CD1c-positive myeloid dendritic cell (primary cell): ENCODE measurements at regions not wholly inside any gene's neighbourhood (a gene's known extent, or its start where the extent isn't known, plus 50 kb on each side); places are given as distances from the start of the nearest gene placed in this dataset.

Experiments used
- DNase-seq: peaks from one replicate; pipeline ENCODE4 v3.0.0-alpha.2; 2016; ENCODE audit errors: extremely low spot score

DNA sequence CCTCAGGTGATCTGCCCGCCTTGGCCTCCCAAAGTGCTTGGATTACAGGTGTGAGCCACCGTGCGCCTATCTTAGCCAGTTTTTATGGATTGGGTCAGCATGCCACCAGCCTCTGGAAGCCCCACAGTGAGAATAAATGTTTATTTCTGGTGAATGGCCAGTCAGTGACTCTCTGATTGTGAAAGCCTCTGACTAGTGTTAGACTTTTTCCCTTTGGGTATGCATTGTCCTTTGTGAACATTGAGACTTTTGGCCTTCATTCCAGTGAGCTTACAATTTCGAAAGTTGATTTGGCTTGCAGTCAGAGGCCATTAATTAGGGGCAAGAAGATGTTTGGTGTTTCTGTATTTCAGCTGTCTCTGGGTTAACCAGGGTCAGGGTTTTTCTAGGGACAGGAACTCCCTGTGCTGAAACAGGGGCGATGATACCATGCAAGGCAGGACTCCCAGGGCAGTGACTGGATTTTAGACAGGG lies 274.5 kb upstream of the C2CD4B start:
- DNase-seq: no peak

DNA sequence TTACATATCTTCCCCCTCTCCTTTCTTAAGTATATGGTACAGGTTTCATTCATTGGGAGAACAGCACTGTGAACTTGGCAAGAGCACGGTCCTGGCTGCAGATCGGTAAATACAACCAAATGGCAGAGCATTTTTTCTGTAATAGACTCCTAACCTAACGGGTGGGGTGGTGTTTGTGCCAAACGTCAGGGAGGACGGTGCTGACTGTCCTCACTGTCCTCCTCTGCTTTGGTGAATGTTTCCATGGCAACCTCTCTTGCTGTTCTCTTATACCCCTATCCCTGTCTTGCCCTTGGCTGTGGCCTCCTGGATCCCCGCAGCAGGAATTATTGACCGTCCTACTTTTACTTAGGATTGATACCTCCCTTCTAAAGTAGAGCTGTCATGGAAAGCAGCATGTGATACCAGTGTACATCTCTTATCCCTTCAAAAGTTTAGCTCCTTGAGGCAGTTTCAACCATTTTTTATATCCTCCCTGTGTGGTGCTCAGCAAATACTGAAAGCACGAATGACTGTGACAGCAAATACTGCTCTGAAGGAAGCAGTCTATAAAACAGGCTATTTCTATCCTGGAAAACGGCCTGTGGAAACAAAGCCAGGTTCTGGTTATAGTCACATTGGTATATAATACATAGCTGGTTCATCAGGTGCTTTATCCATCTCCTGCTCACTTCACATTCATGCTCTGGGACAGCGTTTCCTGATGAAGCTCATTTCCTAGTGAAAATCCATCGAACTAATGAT lies 275.4 kb upstream of the C2CD4B start:
- no peak for DNase-seq

DNA sequence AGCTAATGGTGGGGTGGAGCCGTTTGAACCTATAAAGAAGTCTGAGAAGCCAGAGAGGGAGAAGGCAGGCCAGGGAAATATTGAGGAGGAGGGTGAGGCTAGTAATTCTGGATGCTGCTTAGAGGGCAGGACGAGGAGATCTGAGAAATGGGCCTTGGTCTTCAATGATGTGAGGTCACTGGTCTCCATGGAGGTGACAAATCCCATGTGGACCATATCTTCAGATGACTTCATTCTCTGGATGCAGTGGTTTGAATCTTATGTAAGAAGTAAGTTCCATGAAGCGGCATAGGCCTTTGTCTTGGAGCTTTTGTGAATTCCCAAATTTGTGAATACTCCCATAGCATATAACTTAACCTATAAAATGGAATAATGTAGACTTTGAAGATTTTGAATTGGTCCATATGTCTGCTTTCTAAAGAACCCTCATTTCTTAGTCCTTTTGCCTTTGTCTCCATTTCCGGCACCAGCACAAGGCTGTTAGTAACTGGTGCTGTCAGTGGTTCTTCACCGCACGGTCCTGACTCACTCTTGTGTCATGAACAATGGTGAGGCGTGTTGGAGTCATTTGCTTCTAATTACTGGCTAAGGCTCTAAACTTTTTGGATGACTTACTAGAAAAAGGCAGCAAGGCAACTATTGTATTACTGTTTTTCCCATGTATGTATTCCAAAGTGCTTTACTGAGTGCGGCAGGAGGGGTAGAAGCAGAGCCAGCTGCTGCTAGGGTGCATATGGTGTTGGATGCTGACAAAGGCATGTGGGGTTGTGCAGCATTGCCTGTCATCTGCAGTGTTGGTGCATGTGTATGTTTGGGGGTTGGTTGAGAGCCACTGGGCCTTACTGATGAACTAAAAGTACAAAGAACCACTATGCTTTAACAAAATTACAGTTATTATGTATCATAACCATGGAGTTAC lies 279.3 kb upstream of the C2CD4B start:
- no peak for DNase-seq

DNA sequence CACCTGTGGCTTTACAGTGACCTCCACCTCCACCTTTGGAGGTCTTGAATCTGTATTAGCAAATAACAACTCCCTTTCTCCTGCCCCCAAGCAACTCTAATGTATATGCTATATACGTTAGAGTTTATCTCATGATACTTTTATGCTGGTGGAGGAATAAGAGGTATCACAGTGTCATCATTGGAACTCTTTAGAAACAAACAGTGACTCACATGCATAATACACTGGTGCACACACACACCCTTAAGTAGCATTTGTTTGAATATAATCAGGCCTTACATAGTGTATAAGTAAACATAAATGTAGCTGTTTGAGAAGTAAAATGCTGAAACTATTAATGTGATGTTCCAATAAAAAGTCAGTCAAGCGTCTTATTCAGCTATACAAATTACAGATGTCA lies 280.2 kb upstream of the C2CD4B start:
- DNase-seq: no peak

DNA sequence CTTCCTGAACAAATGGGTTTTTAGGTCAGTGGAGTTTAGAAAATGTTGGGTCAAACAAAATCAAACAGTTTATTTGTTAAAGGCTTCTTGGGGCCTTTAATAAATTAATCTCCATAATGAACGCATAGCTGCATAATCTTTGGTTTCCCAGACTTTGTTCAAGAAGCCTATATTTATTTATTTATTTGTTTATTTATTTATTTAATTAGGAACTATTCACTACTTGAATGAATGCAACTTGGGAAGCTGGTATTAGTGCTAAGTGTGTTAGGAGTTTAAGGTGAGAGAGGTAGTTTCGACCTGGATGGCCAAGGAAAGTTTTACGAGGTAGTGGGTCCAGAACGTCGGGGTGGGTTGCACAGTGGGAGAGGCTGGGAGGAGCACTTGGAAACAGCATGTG lies 281.9 kb upstream of the C2CD4B start:
- no peak for DNase-seq

DNA sequence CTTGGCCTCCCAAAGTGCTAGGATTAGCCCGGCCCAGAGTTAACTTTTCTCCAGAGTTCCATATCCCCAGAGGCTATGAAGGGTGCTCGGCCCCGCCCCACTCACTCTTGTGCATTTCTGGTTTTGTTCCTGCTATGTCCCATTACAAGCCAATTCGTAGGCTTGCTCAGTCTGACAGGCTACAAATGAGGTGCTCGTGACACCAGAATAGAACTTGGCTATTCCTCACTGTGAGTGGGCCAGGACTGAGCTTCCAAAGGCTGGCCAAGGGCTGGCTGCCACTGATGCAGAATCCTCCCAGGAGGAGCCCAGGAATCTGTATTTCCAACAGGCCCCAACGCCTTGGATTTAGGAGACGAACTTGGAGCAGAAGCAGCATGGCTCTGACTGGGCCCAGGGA lies 282.7 kb upstream of the C2CD4B start:
- no peak for DNase-seq

DNA sequence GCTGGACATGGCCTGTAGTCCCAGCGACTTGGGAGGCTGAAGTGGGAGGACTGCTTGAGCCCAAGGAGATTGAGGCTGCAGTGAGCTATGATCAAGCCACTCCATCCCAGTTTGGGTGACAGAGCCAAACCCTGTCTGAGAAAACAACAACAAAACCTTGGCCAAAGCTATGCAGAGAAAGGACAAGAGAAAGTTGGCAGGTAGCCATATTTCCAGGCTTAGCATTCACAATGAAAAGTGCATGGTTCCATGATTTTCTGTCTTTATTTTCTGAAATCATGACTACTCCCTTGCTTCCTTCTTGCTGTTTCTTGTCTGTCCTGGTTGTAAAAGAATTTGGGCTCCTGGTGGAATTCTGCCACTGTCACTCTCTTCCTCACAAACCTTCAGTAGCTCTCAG lies 284.6 kb upstream of the C2CD4B start:
- no peak for DNase-seq

DNA sequence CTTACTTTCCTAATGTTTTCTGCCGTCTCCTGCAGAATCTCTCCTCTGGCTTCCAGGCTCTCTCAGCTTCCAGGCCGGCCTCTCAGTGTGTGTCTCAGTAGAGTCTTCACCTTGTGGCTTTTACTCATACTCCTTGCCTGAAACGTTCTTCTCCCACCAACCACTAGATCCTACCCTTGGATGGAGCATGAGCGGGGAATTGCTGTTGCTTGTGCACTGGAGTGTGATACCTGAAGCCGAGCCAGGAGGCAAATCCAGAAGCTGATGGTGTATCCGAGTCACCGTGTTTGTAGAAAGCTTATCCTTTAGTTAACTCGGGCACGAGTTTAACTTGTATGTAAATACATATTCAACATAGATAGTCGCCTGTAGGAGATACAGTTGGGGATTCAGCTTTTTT lies 285.0 kb upstream of the C2CD4B start:
- DNase-seq: no peak

DNA sequence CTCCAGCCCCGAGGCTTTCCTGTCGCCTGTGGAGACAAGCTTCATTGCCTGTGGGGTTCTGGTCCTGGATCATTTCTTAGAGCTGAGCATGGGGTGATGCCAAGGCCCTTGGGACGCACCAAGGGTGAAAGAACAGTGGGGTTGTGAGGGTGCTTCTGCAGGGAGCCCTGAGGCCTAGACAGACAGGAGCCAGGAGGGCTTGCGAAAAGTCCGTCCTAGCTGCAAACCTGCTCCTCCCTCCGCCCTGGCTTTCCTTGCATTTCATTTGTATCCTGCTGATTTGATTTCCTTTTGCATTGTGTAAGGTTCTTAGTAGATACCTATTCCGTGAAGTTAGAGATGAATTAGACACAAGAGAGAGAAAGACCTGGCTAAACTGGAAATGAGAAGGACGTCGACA lies 286.9 kb upstream of the C2CD4B start:
- DNase-seq: no peak

DNA sequence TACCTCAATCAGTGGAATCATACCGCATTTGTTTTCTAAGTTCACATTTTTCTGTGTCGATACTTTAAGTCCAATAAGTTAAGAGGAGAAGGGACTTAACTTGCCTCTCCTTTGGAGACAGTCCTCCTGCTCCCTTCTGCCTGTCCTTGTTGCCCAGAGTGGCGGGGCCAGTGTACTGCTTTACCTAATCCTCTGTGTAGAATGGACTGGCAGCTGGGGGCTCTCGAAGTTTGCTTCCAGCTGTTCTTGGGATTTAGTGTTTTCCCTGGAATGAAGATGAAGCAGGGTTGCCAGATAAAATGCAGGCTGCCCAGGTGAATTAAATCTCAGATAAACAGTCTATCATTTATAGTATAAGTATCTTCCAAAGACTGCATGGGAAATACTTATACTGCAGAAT lies 287.6 kb upstream of the C2CD4B start:
- no peak for DNase-seq

DNA sequence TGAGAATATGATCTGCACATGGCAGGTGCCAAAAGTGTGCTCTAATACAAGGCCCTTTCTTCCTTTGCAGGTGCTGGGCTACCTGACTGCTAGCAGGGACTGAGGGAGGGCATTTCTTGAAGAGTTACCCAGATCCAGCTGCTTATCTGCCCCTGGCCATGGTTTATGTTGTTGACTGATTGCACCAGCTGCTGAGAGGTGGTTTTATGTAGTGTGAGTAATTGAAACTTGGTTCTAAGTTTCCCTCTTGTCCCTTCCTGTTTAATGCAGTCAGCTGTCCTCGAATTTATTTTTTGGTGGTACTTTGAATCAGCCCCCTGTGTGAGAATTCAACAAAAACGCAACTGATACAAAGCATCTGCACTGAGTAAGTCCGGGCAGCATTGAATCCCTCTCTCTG lies 288.3 kb upstream of the C2CD4B start:
- no peak for DNase-seq

DNA sequence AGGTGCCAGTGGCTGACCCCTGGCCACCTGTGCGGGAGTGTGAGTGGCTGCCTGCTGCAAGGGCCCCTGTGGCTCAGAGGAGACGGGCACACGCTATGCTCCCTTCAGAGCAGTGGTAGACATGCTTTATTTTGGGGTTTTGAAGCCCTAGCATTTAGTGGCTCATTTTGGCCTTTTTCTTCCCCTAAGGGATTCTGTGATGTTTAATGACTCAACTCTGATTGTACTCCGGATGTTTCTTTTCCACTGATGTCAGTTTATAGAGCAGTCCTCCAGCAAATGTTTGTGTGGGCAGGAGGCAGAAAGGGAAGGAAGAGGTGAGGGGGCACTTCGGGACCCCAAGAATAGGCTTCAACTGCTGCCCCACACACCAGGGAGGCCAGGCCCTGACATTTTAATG lies 288.9 kb upstream of the C2CD4B start:
- no peak for DNase-seq

DNA sequence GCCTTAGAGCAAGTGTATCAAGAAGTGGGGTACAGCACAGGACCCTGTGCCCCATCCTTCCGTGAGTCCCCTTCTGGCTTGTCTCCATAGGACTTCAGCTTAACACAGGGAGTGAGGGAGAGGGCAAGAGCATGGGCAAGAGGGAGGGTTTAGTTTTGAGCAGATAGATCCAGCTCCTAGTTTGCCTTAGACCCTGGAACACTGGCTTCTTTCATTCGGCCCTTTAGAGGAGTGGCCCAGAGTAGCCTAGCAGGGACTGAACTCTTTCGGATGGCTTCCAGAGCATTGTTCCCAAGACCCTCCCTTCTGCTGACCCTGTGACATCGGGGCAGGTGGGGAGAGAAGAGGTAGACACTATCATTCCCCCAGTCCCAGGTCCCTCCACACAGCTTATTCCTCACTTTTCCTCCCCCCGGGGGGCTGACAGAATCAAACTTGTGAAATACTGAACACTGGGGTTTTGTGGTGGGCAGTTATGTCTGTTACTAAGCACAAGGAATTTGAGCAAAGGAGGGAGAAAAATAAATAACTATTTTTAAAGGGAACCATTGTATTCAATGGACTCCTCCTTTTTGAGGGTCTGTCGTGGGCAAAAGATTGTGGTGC lies 289.6 kb upstream of the C2CD4B start:
- no peak for DNase-seq

DNA sequence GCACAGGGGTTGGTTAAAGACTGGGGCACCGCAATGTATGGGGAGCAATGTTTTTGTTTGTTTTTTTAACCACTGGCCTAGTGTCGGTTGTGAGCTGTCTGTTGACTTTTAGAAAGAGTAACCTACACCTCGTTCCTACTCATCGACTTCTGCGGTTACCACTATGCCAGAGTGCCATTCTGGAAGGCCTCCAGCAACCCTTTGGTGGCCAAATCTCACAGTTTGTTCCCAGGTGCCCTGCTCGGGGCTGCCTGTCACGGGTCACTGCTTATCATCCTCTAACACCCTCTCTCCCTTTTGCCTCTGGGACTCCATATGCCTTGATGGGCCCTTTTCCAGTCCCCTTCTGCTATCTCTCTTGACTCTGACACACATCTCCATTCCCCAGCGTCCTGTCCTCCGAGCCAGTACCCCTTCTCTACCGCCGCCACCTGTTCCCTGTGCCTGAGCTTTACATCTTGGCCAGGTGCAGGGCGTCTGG lies 290.4 kb upstream of the C2CD4B start:
- DNase-seq: no peak

DNA sequence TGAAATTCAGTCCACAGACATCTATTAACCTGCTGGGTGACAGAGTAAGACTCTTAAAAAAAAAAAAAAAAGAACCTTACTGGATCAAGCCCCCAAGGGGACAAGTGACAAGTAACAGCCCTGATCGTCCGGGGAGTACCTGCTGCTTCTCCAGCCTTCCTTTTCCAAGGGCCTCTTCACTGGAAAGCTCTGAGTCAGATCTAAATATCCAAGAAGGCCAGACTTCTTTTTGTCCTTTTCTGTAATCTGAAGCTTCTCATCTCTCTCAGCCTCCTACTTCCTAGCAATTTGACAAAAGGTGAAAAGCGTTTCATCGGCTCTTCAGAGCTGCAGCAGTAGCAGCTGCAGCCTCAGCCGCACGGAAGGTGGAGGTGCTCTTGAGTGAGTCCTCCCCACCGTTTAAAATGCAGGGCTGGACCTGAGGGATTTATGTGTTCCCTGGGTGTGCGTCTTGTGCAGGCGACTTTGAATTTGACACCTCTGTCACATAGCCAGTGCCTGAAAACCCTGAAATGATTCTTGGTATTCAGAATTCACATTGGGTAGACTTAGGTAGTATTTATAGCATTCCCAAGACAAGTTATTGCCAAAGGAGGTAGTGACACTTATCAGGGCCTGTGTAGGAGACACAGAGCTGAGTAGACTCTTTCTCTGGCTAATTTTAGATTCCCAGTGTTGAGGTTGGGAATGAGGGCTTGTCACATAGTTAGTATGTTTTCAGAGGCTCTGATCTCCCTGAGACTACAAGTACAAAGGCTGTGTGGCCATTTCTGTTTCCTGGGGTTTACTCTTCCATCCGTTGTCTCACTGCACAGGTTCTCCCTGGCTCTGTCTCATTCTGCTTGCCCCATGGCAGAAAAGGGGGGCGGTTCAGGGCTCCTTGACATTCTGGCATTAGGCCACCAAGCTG lies 291.2 kb upstream of the C2CD4B start:
- DNase-seq: no peak

DNA sequence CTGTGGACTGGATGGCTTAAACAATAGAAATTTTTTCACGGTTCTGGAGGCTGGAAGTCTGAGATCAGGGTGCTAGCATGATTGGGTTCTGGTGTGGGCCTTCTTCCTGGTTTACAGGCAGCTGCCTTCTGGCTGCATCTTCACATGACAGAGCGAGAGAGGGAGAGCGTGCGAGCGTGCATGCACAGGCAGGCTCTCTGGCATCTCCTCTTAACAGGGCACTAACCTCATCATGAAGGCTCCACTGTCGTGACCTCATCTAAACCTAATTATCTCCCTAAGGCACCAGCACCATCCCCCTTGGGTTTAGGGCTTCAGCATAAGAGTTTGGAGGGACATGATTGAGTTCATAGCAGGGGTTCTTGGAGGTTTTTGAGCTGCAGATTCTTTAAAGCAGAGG lies 292.0 kb upstream of the C2CD4B start:
- DNase-seq: no peak

DNA sequence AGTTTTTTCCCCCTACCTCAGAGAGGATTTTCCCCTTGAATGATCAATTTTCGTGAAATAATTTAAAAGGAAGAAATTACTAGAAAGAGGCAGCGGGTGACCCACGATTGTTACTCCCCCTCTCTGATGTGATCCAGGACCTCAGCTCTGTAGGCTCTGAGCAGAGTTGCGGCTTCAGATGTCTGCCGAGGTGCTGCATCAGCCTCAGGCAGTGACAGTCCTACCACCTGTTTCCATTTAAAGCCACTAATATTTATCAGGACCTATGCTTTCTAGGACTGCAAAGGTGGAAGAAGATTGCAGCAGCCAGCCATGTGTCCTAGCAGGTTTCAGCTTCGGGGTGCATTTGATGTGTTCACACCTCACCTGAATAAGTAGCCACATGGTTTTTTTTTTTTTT lies 294.8 kb upstream of the C2CD4B start:
- DNase-seq: no peak

DNA sequence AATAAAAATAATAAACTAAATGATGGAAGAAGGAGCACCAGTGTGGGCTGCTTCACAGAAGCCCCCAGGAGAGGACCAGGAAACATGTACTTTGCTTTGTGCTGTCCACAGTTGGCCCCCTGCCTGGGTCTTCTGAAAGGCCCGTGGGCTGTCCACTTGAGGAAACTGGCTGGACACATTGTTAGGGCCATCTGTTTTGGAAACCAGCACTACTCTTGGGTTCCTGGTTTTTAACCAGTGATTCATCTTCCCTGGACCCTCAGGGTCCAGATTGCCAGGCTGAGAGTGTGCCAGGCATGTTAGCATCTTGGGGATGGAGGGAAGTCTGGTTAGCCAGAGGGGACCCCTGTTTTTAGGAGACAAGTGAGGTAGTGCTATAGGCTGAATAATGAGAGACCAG lies 297.2 kb upstream of the C2CD4B start:
- DNase-seq: no peak

DNA sequence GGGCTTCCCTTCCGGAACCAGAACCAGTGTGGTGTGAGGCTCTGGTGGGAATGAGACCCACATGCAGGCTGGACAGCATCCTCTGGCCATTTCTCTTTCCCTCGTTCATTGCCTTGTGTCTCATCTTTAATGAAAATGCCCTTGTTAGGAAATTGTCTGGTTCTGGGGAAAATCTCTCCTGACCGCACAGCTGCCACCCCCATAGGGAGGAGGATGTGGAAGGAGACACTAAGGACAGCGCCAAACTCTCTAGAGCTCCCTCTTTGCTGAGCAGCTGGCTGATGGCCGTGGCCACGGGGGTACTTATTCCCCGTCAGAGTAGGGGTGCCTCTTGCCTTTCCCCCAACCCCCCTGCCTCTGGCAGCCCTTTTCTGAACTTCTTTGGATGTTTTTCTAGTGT lies 297.6 kb upstream of the C2CD4B start:
- DNase-seq: no peak

DNA sequence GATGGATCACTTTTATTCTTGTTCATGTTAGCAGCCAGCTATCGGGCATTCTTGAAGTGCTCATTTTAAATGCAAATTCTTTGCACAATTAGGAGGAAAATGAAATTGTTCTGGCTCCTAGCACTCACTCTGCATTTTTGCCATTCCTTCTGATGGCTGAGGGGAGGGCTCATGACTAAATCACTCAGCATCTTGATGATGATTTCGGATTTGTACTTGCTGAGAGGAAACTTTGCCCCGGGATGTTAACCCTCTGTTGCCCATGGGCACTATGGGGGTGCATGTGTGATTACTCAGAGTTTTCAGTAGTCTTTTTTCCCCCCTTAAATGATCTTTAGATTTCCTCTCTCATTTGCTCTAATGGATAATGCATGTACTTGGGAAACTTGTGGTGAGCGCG lies 299.6 kb upstream of the C2CD4B start:
- no peak for DNase-seq

DNA sequence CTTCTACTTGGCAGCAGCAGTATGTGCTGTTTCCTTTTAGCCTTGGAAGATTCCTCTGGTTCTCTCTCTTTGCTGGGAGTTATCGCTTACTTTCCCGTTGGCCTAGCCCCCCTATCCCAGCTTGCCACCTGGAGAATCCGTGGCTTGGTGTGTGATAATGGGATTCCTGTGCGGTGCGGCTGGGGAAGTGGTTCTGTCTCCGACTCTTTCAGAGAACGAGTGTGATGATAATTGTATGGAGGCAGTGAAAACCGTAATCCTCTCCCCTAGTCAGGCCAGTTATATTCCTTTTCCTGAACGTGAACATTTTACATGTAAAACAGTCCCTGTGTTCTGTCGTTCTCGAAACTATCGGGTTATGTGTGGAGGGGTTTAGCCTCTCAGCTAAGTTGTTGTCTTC lies 300.1 kb upstream of the C2CD4B start:
- DNase-seq: no peak

DNA sequence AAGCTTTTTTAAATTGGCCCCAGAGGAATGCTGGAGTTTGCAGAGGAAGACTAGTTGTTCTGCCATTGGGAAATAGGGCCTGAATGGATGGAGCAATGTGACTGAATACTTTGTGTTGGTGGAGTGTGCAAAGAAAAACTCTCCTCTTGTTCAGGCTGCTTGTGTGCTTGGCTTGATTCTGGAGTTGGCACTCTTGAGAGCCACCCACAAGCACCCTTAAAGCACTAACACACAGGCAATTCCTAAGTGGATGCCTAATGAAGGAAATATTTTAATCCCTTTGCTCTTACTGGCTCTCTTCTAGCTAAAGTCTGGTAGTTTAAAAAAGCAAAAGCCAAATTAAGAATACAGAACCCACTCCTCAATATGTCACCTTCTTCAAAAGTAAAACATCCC lies 304.4 kb upstream of the C2CD4B start:
- DNase-seq: no peak
